ENCODE measurements at regions not wholly inside any gene's neighbourhood (a gene's known extent, or its start where the extent isn't known, plus 50 kb on each side); places are given as distances from the start of the nearest gene placed in this dataset.

- TF ChIP-seq CTCF (IDR thresholded peaks at IDR 0.05) (no peak), POLR2A (IDR thresholded peaks at IDR 0.05) (no peak)
Measured at GRCh38 chr15:96542130-96542770, 211.8 kb downstream of the NR2F2 start.

Data from heart left ventricle (tissue), 13 donors.